ENCODE measurements at regions not wholly inside any gene's neighbourhood (a gene's known extent, or its start where the extent isn't known, plus 50 kb on each side); places are given as distances from the start of the nearest gene placed in this dataset.

DNA sequence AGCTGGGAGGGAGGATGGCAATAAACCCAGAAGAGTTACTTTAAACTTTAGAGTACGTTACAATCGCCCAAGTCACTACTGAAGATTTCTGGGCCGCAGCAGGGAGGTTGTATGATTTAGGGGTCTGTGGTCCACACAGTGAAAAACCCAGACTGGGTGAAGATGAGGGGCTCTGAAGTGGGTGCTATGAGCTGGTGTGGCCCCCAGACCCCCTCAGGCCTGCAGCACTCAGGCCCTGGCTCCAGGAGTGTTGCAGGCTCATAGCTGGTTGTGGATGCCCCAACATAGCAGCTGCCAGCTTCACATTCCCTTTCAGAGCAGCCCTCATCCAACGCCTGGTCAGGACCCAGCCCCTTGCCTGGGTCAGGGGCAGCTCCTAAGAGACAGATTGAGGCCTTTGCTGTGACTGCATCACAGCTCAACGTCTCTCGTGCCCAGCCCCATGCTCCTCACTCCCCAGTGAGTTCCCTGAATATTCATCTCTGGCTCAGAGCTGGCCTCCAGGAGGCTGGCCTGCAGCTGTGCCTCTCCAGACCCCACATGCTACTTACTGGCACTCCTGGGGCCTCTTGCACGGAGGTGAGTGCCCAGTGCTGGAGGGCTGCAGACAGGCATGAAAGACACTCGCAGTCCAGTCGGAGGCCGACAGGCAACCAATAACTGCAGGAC lies 94.5 kb upstream of the MYCN start:
- no peak for DNase-seq

DNA sequence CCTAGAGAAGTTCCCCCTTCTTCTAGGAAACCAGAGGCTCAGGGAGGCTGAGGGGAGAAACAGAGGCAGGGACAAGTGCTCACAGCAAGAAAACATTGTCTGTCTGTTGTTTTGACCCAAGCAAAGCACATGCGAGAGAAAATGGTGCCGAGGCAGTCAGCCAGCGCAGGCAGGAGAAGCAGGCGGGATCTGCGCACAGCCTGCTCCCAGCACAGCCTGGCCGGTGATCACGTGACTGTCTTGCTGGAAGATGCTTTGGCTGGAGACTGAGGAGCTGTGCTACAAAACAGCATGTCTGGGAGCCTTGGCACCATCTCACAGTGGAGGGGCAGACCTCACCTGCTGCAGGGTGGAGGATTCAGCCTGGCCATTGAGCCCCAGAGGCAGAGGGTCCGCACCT lies 93.7 kb upstream of the MYCN start:
- no peak for DNase-seq

DNA sequence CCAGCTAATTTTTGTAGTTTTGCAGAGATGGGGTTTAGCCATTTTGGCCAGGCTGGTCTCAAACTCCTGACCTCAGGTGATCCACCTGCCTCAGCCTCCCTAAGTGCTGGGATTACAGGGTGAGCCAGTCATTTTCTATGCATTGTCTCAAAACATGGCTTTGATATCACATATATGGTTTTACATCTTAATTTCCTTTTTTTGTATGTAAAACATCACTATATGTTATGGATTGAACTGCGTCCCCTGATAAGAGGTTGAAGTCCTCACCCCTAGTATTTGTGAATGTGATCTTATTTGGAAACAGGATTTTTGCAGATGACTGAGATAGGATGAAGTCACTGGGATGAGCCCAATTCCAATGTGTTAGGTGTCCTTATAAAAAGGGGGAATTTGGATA lies 89.8 kb upstream of the MYCN start:
- DNase-seq: no peak

DNA sequence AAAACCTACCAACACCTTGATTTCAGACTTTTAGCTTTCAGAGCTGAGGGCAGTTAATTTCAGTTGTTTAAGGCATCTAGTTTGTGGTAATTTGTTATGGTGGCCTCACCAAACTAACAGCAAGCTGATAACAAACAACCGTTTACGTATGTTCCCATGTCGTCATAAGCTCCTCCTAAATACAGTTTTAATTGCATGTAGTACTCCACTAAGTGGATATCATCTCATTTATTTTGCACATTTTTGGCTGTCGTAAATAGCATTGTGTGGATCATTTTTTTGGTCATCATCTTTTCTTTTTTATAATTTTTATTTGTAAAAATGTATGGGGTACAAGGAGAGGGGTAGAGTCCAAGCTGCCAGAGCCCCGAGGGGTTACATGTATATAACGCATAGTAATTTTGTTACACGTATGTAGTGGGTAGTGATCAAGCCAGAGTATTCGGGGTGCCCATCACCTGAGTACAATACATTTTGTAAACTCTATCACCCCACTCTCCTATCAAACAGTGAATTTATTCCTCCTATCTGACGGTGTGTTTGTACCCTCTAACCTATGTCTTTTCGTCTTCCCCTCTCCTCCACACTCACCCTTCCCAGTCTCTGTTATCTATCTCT lies 89.2 kb upstream of the MYCN start:
- no peak for DNase-seq

DNA sequence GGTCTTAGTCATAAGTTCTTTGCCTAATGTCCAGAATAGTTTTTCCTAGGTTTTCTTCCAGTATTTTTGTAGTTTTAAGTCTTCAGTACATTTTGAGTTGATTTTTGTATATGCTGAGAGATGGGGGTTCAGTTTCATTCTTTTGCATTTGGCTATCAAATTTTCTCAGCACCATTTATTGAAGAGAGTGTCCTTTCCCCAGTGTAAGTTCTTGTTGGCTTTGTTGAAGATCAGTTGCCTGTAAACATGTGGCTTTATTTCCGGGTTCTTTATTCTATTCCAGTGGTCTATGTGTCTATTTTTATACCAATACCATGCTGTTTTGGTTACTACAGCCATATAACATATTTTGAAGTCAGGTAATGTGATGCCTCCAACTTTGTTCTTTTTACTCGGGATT lies 87.5 kb upstream of the MYCN start:
- DNase-seq: no peak

DNA sequence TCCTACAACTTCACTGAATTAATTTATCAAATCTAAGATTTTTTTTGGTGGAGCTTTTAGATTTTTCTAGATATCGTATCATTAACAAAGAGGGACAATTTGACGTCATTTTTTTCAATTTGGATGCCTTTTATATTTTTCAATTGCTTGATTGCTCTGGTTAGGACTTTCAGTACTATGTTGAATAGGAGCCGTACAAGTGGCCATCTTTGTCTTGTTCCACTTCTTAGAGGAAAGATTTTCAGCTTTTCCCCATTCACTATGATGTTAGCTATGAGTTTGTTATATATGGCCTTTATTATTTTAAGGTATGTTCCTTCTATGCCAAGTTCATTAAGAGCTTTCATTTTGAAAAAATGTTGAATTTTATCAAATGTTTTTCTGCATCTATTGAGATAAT lies 86.4 kb upstream of the MYCN start:
- no peak for DNase-seq

DNA sequence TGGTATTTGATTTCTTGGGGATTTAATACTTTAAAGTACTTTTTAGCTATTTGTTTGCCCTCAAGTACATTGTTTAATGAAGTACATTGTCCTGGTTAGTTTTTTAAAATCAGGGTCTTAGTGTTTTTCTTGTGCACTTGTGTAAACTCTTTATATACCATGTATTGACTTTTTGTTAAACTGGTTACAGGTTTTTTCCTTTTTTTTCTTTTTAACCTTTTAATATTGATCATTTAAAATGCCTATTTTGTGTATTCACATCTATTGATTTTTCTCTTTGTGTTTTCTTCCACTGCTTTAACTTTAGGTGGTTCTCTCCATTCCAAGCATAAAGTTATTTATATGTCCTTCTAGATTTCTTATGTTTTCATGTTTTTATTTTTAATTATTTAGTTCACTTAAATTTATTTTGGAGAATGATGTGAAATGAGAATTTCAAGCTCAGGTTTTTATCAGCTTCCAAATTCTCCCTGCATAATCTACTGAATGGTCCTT lies 84.5 kb upstream of the MYCN start:
- no peak for DNase-seq

DNA sequence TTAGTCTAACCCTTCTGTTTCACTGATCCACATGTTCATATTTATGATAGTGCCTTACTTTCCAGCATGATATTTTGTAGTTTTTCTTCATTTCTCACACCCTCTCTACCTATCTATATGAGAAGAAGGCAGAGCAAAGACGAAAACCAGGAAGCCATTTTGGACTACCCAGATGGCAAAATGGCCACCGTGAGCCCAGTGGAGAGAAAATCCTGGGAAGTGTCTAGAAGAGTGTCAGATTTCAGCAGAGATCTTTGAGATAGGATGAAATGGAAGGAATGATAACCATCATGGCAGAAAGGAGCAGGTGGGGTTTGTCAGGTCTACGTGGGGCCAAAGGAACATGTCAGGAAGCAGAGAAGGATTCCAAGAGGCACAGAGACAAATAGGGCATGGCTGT lies 84.0 kb upstream of the MYCN start:
- no peak for DNase-seq

DNA sequence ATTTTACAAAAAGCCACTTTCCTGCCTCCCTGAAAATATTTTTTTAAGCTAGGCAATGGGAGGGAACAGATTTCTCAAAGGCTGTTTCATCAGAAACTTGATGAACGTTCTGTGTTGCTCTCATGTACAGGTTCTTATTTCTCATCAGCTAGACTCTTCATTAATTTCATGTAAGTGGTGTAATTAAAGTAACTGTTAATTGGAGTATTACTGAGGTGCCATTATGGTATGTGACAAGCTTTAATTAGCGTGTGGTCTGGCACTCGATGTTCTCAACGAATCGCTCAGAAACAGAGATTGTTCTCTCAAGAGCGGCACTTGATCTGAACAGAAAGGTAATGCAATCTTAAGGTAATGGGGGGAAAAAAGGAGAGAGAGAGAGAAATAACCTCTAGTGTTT lies 81.9 kb upstream of the MYCN start:
- no peak for DNase-seq

DNA sequence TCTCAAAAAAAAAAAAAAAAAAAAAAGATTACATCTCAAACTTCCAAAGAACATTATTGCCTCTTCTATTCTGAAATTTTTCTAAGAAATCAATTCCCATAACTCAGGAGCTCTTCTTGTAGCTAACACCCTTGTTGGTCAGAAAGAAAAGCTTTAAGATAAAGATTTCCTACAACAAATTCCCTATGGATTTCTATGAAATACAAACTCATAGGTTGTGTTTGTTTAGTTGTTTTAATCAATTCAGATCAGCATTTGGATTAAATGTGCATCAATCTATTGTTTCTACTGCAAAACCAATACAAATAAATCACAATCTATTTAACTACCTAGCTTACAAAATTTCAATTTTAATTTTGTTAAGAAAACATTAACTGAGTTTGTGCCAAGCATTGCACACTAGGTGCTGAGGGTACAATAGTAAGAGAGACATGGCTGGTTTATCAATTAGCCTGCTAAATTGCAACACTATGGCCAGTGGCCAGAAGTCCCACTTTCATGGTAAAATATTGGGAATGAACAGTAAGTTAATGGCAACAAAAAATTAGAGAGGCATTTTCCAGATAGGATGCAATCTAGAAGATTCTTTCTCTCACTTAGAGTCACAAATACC lies 80.2 kb upstream of the MYCN start:
- DNase-seq: no peak

DNA sequence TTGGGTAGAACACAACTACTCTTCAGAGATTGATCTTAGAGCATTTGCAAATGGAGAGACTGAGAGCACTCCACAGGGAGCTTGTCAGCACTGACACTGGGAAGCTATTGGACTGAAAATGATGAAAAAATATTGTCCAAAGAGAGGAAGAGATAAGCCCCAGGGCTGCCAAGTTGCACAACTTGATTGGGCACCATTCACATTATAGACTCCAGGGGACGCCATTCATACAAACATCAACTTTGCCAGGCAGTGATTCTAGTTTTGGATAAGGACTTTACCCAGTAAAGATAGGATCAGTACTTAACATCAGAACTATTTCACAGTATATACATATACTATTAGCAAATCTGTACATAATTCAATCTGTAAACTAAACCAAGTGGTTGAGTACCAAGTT lies 79.6 kb upstream of the MYCN start:
- no peak for DNase-seq

DNA sequence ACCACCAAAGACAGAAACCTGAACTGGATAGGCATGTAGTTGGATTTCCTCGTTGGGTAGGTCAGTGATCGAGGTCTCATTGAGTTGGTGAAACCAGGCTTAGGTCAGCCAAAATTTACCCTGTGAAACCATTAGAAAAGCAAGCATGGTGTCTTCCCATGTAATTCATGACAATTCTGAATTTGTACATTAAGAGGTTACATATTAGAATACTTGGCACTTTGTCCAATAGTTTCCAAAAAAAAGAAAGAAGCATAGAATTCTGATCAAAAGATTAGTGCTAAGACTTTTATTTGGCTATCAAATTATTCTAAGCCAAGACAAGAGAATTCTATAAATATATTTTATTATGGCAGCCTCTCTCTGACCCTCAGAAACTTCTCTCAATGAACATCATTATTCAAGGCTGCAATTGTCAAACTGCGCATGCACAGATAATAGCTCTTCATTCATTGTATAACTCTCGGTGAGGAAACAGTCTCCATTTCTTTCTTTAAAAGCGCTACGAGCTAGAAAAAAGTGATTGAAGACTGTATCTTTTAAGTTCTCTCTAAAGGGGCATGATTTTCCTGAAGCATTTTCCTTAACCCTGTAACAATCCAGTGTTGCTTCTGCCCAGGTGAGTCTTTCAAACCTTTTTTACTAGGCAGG lies 79.1 kb upstream of the MYCN start:
- DNase-seq: no peak

DNA sequence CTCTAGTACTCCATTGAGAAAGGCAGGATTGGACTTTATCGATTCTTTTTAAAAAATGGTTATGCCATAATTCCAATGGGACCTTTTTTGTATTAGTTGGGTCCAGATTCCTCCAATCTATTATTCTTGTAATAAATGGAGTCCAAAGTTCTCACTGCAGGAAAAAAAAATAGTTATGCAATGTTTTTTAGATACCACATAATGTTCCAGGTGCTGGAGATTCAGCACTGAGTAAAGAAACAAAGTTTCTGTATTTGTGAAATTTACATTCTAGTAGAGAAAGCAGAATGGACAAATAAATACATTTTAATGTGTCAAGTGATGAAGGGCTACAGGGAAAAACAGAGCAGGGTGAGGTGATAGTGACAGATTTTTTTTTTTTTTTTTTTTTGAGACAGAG lies 78.5 kb upstream of the MYCN start:
- DNase-seq: no peak

DNA sequence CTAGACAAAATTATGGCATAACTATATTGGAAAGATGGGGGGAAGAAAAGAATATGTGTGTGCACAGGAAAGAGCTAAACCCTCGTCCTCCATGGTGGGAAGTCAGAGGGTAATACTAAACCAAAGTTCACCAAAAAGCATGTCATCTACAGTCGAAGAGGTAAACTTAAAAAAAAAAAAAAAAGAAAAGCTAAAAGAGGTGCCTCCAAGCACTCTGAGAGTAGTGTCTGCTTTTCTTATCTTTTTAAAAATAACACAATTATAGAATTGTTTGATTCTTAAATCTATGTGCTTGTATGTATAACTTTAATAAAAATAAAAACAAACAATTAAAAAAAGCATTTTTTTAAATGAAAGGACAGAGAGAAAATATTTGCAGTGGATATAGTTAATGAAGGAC lies 77.3 kb upstream of the MYCN start:
- no peak for DNase-seq

DNA sequence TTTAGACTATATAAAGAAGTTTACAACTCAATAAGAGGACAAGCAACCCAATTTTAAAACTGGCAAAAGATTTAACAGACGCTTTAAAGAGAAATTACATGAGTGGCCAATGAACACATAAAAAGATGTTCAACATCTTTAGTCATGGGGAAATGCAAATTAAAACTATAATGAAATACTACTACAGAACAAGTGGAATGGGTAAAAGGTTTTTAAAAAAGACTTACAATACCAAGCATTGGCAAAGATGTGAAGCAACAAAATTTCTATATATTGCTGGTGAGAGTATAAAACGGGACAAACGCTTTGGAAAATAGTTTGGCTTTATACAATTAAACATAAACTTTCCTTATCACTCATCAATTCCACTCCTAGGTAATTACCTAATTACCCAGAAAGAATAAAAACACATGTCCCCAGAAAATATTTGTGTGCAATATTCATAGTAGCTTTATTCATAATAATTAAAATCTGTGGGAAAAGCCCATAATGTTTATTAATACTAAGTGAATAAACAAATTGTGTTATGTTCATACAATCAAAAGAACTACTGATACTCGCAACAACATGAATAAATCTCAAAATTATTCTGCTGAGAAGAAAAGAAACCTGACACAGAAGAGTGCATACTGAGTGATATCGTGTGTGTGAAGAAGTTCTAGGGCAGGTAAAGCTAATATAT lies 76.7 kb upstream of the MYCN start:
- DNase-seq: no peak

DNA sequence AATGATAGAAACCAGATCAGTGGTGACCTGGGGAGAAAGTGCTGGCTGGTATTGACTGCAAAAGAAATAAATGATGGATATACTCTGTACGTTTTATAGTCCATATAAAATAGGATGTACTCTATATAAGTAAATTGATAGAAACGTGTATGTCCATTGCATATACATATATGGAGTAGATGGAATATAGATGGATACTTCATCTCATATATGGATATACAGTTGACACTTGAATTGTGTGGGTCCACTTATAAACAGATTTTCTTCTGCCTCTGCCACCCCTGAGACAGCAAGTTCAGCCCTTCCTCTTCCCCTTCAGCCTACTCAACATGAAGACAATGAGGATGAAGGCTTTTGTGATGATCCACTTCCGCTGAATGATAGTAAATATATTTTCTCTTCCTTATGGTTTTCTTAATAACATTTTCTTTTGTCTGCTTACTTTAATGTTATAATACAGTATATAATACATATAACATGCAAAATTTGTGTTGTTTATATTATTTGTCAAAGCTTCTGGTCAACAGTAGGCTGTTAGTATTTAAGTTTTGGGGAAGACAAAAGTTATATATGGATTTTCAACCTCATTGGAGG lies 76.1 kb upstream of the MYCN start:
- DNase-seq: no peak

DNA sequence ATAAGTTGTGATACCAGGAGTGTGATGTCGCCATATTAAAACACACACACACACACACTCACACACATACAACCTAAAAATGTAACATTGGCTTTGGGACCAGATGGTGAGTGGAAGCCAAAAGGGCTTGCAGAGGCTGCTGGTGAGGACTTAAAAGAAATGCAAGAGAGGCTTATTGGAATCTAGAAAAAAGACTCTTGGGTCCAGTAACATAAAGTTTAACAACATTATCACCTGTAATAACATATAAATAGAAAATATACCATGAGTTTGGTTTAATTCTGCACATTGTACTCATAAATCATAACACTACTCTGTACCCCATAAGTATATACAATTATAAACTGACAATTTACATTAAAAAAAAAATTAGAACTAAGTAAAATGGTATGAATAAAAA lies 74.4 kb upstream of the MYCN start:
- no peak for DNase-seq

DNA sequence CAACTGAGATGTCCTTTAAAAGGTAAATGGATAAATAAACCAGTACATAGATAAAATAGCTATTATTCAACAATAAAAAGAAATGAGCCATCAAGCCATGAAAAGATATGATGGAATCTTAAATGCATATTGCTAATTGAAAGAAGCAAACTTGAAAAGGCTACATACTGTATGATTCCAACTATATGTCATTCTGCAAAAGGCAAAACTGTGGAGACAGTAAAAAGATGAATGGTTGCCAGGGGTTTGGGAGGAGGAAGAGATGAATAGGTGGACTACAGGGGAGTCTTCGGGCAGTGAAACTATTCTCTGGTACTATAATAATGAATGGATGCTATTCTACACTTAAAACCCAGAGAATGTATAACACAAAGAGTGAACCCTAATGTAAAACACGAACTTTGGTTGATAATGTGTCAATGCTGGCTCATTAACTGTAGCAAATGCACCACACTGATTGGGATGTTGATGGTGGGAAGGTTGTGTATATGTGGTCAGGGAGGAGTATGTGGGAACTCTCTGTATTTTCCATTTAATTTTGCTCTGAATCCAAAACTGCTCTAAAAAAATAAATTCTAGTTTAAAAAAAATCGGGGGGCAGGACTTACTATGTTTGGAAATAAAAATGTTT lies 73.7 kb upstream of the MYCN start:
- no peak for DNase-seq

DNA sequence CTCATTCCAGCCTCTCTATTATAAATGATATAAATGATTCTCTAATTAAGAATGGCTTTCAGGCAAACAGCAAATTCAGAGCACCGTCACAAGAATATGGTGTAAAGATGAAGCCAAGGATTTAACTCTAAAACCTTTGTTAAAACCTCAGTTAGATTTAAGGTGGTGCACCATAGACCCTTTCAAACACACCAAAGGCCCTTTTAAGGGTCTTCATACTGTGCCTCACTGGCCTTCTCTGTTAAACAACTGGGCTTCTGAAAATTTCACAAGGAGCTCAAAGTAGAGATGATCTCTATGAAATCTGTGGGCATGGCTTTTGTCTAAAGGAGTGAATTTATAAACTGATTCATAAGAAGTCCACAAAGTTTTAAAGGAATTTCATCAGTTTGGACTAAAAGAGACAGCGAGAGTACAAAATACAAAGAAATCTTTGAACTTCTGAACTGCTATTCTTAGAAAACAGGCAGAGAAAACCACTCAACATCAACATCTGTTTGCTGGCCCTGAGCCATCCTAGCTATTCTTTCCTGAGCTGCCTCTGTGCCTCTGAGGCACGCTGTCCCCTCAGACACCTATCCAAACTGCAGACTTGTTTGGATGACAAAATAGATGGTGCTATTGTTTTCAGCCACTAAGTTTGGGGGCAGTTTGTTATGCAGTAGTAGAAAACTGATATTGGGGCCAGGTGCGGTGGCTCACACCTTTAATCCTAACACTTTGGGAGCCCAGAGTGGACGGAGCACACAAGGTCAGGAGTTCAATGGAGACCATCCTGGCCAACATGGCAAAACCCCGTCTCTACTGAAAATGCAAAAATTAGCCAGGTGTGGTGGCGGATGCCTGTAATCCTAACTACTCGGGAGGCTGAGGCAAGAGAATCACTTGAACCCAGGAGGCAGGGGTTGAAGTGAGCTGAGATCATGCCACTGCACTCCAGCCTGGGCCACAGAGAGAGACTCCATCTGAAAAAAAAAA lies 72.9 kb upstream of the MYCN start:
- DNase-seq: no peak

DNA sequence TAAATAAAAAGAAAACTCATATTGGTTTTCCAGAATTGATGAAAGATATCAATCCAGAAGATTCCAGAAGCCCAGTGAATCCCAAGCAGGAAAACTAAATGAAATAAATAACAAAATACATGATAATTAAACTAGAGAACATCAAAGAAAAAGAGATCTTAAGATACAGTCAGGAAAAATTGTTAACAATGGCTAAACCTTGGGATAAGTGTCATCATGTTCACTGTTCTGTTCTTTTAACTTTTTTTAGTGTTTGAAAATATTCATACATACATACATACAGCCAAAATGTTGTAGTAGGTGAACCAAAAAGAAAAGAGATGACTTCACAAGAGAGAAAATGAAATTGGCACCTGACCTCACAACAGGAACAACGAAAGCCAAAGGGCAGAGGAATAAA lies 72.2 kb upstream of the MYCN start:
- DNase-seq: no peak

DNA sequence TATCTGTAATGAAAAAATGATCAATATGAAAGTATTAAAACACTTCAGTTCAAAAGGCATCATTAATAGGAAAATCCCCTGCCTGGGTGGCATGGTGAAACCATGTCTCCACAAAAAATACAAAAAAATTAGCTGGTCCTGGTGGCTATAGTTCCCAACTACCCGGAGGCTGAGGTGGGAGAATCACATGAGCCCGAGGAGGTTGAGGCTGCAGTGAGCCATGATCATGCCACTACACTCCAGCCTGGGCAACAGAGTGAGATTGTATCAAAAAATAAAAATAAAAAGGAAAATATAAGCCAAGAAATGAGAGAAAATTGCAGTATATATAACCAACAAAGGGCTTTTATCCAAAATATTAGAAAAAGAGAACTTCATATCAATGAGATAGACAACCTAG lies 71.6 kb upstream of the MYCN start:
- DNase-seq: no peak
